ENCODE measurements at regions not wholly inside any gene's neighbourhood (a gene's known extent, or its start where the extent isn't known, plus 50 kb on each side); places are given as distances from the start of the nearest gene placed in this dataset.

GRCh38 chr3:157961665-157962064 lies 144.6 kb downstream of the SHOX2 start:
- TF ChIP-seq CTCF (IDR thresholded peaks at IDR 0.05 in 8 of 11, conservative IDR thresholded peaks at IDR 0.05 in 3 of 11): no peak
- no peak for TF ChIP-seq POLR2A (IDR thresholded peaks at IDR 0.05)
- TF ChIP-seq POLR2AphosphoS5 (IDR thresholded peaks at IDR 0.05): no peak
